SJCRH30 (cell line): ENCODE measurements at regions not wholly inside any gene's neighbourhood (a gene's known extent, or its start where the extent isn't known, plus 50 kb on each side); places are given as distances from the start of the nearest gene placed in this dataset.
"Not testable (repeated sequence)": the region's sequence is repeated elsewhere in the genome, so short reads cannot be mapped to it uniquely, and the experiment has no call there.

ENCODE experiments used
- DNase-seq, 2 experiments: peaks; one replicate each; pipeline ENCODE4 v3.0.0-alpha.2; 2015 to 2020
- H3K27ac ChIP-seq: fragments of 250-450 bp; sonication (Bioruptor Pico); 2 replicates; pipeline ENCODE4 v1.5.1; 2020; ENCODE audit warnings: mild to moderate bottlenecking, moderate library complexity
- H3K27me3 ChIP-seq: fragments of 250-450 bp; sonication (Bioruptor Pico); 2 replicates; pipeline ENCODE4 v1.5.1; 2020; ENCODE audit warnings: mild to moderate bottlenecking, moderate library complexity
- H3K36me3 ChIP-seq: fragments of 250-450 bp; sonication (Bioruptor Pico); 2 replicates; pipeline ENCODE4 v1.5.1; 2020; ENCODE audit warnings: mild to moderate bottlenecking, moderate library complexity
- H3K4me1 ChIP-seq: fragments of 250-450 bp; sonication (Bioruptor Pico); 2 replicates; pipeline ENCODE4 v1.5.1; 2020; ENCODE audit warnings: mild to moderate bottlenecking, moderate library complexity
- H3K4me3 ChIP-seq: fragments of 250-450 bp; sonication (Bioruptor Pico); 2 replicates; pipeline ENCODE4 v1.5.1; 2020; ENCODE audit warnings: mild to moderate bottlenecking, moderate library complexity
- H3K9me3 ChIP-seq: fragments of 250-450 bp; sonication (Bioruptor Pico); replicated peaks from 2 replicates; pipeline ENCODE4 v1.5.1; 2020; ENCODE audit warnings: mild to moderate bottlenecking, moderate library complexity

- no peaks in the 10 kb centered on the region for H3K27me3 ChIP-seq
- no peak overlapping the region for H3K27ac ChIP-seq
- H3K4me3 ChIP-seq = no peak overlapping the region
- no peaks in the 10 kb centered on the region for H3K4me1 ChIP-seq
- H3K9me3 ChIP-seq = no peaks in the 10 kb centered on the region
- H3K36me3 ChIP-seq = no peaks in the 10 kb centered on the region
- peak; percentile 18 to 68 for DNase-seq
Measured at GRCh38 chr4:45453258-45453853, 670.5 kb downstream of the GABRG1 start.

- H3K4me1 ChIP-seq = no peaks in the 10 kb centered on the region; the same call in 1 of the 2 replicates
- no peaks in the 10 kb centered on the region for H3K36me3 ChIP-seq
- H3K27ac ChIP-seq = no peak overlapping the region
- no peaks in the 10 kb centered on the region; the same call in 1 of the 2 replicates for H3K9me3 ChIP-seq
- no peak overlapping the region for H3K4me3 ChIP-seq
- no peaks in the 10 kb centered on the region for H3K27me3 ChIP-seq
- peak; percentile 29 to 71 for DNase-seq
Measured at GRCh38 chr4:45442466-45442865, 681.4 kb downstream of the GABRG1 start.

GRCh38 chr4:45438047-45438446 is 685.8 kb downstream of the GABRG1 start:
- H3K27ac ChIP-seq = no peak overlapping the region
- H3K4me3 ChIP-seq = no peak overlapping the region
- no peaks in the 10 kb centered on the region for H3K9me3 ChIP-seq
- H3K27me3 ChIP-seq = no peaks in the 10 kb centered on the region
- no peaks in the 10 kb centered on the region for H3K36me3 ChIP-seq
- H3K4me1 ChIP-seq = no peaks in the 10 kb centered on the region; the same call in 1 of the 2 replicates
- peak in 1 of 2 experiments; percentile 11 for DNase-seq

GRCh38 chr4:45437381-45437780 is 686.5 kb downstream of the GABRG1 start:
- no peak overlapping the region for H3K4me3 ChIP-seq
- no peak for DNase-seq
- H3K27me3 ChIP-seq = no peaks in the 10 kb centered on the region
- H3K9me3 ChIP-seq = no peaks in the 10 kb centered on the region
- H3K36me3 ChIP-seq = 0 out of 2 replicates have a peak, but pooled peaks cover 1% of the 10 kb centered on the region
- H3K4me1 ChIP-seq = no peaks in the 10 kb centered on the region; the same call in 1 of the 2 replicates
- H3K27ac ChIP-seq = no peak overlapping the region

GRCh38 chr4:45425135-45425534 is 698.7 kb downstream of the GABRG1 start:
- H3K9me3 ChIP-seq = no peaks in the 10 kb centered on the region
- no peak overlapping the region for H3K27ac ChIP-seq
- H3K4me1 ChIP-seq = no peaks in the 10 kb centered on the region; the same call in 1 of the 2 replicates
- H3K27me3 ChIP-seq = no peaks in the 10 kb centered on the region
- no peaks in the 10 kb centered on the region for H3K36me3 ChIP-seq
- peak in 1 of 2 experiments; percentile 7 for DNase-seq
- no peak overlapping the region for H3K4me3 ChIP-seq

- peak; percentile 63 to 75 for DNase-seq
- Histone ChIP-seq H3K9me3 (no peaks in the 10 kb centered on the region), H3K27me3 (no peaks in the 10 kb centered on the region), H3K4me3 (no peak overlapping the region), H3K4me1 (no peaks in the 10 kb centered on the region; the same call in 1 of the 2 replicates), H3K27ac (no peak overlapping the region), H3K36me3 (no peaks in the 10 kb centered on the region)
Measured at GRCh38 chr4:45423896-45424295, 697.5 kb upstream of the GNPDA2 start.

GRCh38 chr4:45420091-45420674 is 693.8 kb upstream of the GNPDA2 start:
- not testable (repeated sequence) for DNase-seq, H3K9me3 ChIP-seq, H3K4me1 ChIP-seq, H3K4me3 ChIP-seq, H3K27me3 ChIP-seq, H3K36me3 ChIP-seq, H3K27ac ChIP-seq

GRCh38 chr4:45410701-45411210 is 684.4 kb upstream of the GNPDA2 start:
- H3K27ac ChIP-seq = no peak overlapping the region
- no peaks in the 10 kb centered on the region for H3K27me3 ChIP-seq
- DNase-seq = no peak
- no peaks in the 10 kb centered on the region for H3K36me3 ChIP-seq
- no peaks in the 10 kb centered on the region for H3K4me1 ChIP-seq
- H3K9me3 ChIP-seq = no peaks in the 10 kb centered on the region
- H3K4me3 ChIP-seq = no peak overlapping the region

- Histone ChIP-seq H3K36me3 (no peaks in the 10 kb centered on the region), H3K27me3 (no peaks in the 10 kb centered on the region), H3K27ac (no peak overlapping the region), H3K9me3 (no peaks in the 10 kb centered on the region), H3K4me3 (no peak overlapping the region), H3K4me1 (no peaks in the 10 kb centered on the region)
- no peak for DNase-seq
Measured at GRCh38 chr4:45409536-45409935, 683.2 kb upstream of the GNPDA2 start.

- no peak overlapping the region for H3K4me3 ChIP-seq
- no peak for DNase-seq
- no peak overlapping the region for H3K27ac ChIP-seq
- H3K27me3 ChIP-seq = no peaks in the 10 kb centered on the region
- no peaks in the 10 kb centered on the region for H3K36me3 ChIP-seq
- no peaks in the 10 kb centered on the region for H3K9me3 ChIP-seq
- H3K4me1 ChIP-seq = no peaks in the 10 kb centered on the region
Measured at GRCh38 chr4:45408996-45409395, 682.6 kb upstream of the GNPDA2 start.

GRCh38 chr4:45399116-45399515 is 672.8 kb upstream of the GNPDA2 start:
- H3K27ac ChIP-seq = no peak overlapping the region
- no peaks in the 10 kb centered on the region for H3K27me3 ChIP-seq
- H3K9me3 ChIP-seq = peaks cover 3% of the 10 kb centered on the region; the same call in 1 of the 2 replicates
- DNase-seq = no peak
- no peaks in the 10 kb centered on the region for H3K36me3 ChIP-seq
- no peak overlapping the region for H3K4me3 ChIP-seq
- no peaks in the 10 kb centered on the region for H3K4me1 ChIP-seq

- no peaks in the 10 kb centered on the region for H3K27me3 ChIP-seq
- no peaks in the 10 kb centered on the region for H3K9me3 ChIP-seq
- no peak for DNase-seq
- H3K4me3 ChIP-seq = no peak overlapping the region
- no peak overlapping the region for H3K27ac ChIP-seq
- H3K36me3 ChIP-seq = no peaks in the 10 kb centered on the region
- no peaks in the 10 kb centered on the region for H3K4me1 ChIP-seq
Measured at GRCh38 chr4:45385306-45385705, 659.0 kb upstream of the GNPDA2 start.

- no peaks in the 10 kb centered on the region for H3K36me3 ChIP-seq
- H3K27ac ChIP-seq = no peak overlapping the region
- H3K4me3 ChIP-seq = no peak overlapping the region
- no peaks in the 10 kb centered on the region for H3K4me1 ChIP-seq
- DNase-seq = peak in 1 of 2 experiments; percentile 17
- H3K27me3 ChIP-seq = no peaks in the 10 kb centered on the region
- no peaks in the 10 kb centered on the region for H3K9me3 ChIP-seq
Measured at GRCh38 chr4:45370408-45370807, 644.1 kb upstream of the GNPDA2 start.

- no peak for DNase-seq
- Histone ChIP-seq H3K36me3 (no peaks in the 10 kb centered on the region), H3K27me3 (no peaks in the 10 kb centered on the region), H3K9me3 (no peaks in the 10 kb centered on the region), H3K4me1 (no peaks in the 10 kb centered on the region), H3K27ac (no peak overlapping the region), H3K4me3 (no peak overlapping the region)
Measured at GRCh38 chr4:45368832-45369231, 642.5 kb upstream of the GNPDA2 start.

GRCh38 chr4:45363931-45364330 is 637.6 kb upstream of the GNPDA2 start:
- Histone ChIP-seq H3K27ac (no peak overlapping the region), H3K36me3 (no peaks in the 10 kb centered on the region), H3K4me1 (no peaks in the 10 kb centered on the region), H3K4me3 (no peak overlapping the region), H3K27me3 (no peaks in the 10 kb centered on the region), H3K9me3 (no peaks in the 10 kb centered on the region)
- no peak for DNase-seq
